B cell (primary cell): ENCODE measurements at regions not wholly inside any gene's neighbourhood (a gene's known extent, or its start where the extent isn't known, plus 50 kb on each side); places are given as distances from the start of the nearest gene placed in this dataset.

ENCODE experiments used
- ATAC-seq: fragments of 200-7000 bp; cut with Tn5 transposase; one replicate; pipeline ENCODE4 v1.10.0; 2021; ENCODE audit warnings: low read depth, mild to moderate bottlenecking, moderate number of reproducible peaks, moderate library complexity
- CTCF ChIA-PET: fragments of 350-600 bp; sonication (Branson Sonifier 250); formaldehyde crosslinking; loops from one replicate; lab custom pipeline; 2021; ENCODE audit warnings: antibody characterized with exemption, inconsistent platforms; lab: Charles Lee
- POLR2A ChIA-PET: fragments of 350-600 bp; sonication (Branson Sonifier 250); formaldehyde crosslinking; loops from one replicate; lab custom pipeline; 2021; ENCODE audit warnings: antibody characterized with exemption; lab: Charles Lee
- DNase-seq: peaks from one replicate; pipeline ENCODE4 v3.0.0; 2013
- H2AFZ ChIP-seq: 2 replicates; pipeline ENCODE4 v1.6.1; 2012; ENCODE audit warnings: mild to moderate bottlenecking, low read depth, low read length; ENCODE audit not compliant: insufficient read depth, poor library complexity, severe bottlenecking
- H3K27ac ChIP-seq, 2 donors: 1 replicate in 1 of 2; 2 replicates in 1 of 2; pipeline ENCODE4 v1.5.1; 2012 to 2013; ENCODE audit warnings: low read length in 2 of 2, mild to moderate bottlenecking in 2 of 2, moderate library complexity in 1 of 2
- H3K27me3 ChIP-seq, 4 experiments: fragments of 200-600 bp in 1 of 4; sonication (generic) in 1 of 4; replicated peaks in 1 of 4; 1 replicate in 2 of 4; 2 replicates in 2 of 4; pipeline versions ENCODE4 v1.6.1 to v1.7.0; 2013 to 2016; ENCODE audit warnings: low read length in 3 of 4, mild to moderate bottlenecking in 2 of 4, mixed read lengths in 1 of 4, moderate library complexity in 1 of 4; ENCODE audit not compliant: insufficient read depth in 4 of 4, control insufficient read depth in 3 of 4; ENCODE audit errors: control extremely low read depth in 1 of 4
- H3K36me3 ChIP-seq, 2 experiments: replicated peaks in 1 of 2; 1 replicate in 1 of 2; 2 replicates in 1 of 2; pipeline versions ENCODE4 v1.6.1 to v1.7.1; 2013; ENCODE audit warnings: low read length in 1 of 2; ENCODE audit not compliant: insufficient read depth in 2 of 2, control insufficient read depth in 1 of 2; ENCODE audit errors: control extremely low read depth in 1 of 2, extremely low read depth in 1 of 2
- H3K4me1 ChIP-seq, 2 donors: fragments of 200-600 bp in 1 of 2; sonication (generic) in 1 of 2; 1 replicate in 1 of 2; 2 replicates in 1 of 2; pipeline versions ENCODE4 v1.5.1 to v1.6.1; 2013 to 2017; ENCODE audit warnings: low read length in 2 of 2; ENCODE audit not compliant: control insufficient read depth in 2 of 2, insufficient read depth in 2 of 2
- H3K4me2 ChIP-seq: replicated peaks from 2 replicates; pipeline ENCODE3; 2012; ENCODE audit warnings: mild to moderate bottlenecking, low read depth, low read length; ENCODE audit not compliant: poor library complexity, severe bottlenecking
- H3K4me3 ChIP-seq, 5 experiments: fragments of 200-600 bp in 1 of 5; sonication (generic) in 1 of 5; 1 replicate in 3 of 5; 2 replicates in 2 of 5; pipeline versions ENCODE4 v1.5.1 to v1.7.0; 2011 to 2016; ENCODE audit warnings: low read length in 4 of 5, mild to moderate bottlenecking in 4 of 5, low read depth in 2 of 5, control low read depth in 1 of 5, moderate library complexity in 1 of 5; ENCODE audit not compliant: insufficient read depth in 1 of 5; ENCODE audit errors: control extremely low read depth in 1 of 5, extremely low read depth in 1 of 5
- H3K79me2 ChIP-seq: fragments of 200-600 bp; sonication (generic); one replicate; pipeline ENCODE4 v1.6.0; 2016; ENCODE audit warnings: low read length; ENCODE audit not compliant: control insufficient read depth, insufficient read depth
- H3K9ac ChIP-seq: fragments of 200-600 bp; sonication (generic); 2 replicates; pipeline ENCODE4 v1.6.1; 2017; ENCODE audit warnings: mild to moderate bottlenecking, low read length, moderate library complexity
- H3K9me3 ChIP-seq, 3 donors: one replicate each; pipeline versions ENCODE4 v1.6.1 to v1.7.1; 2013; ENCODE audit warnings: low read length in 2 of 3; ENCODE audit not compliant: control insufficient read depth in 2 of 3, insufficient read depth in 1 of 3; ENCODE audit errors: control extremely low read depth in 1 of 3
- H4K20me1 ChIP-seq: 2 replicates; pipeline ENCODE4 v1.6.0; 2012; ENCODE audit warnings: mild to moderate bottlenecking, low read length; ENCODE audit not compliant: insufficient read depth, control insufficient read depth, poor library complexity, severe bottlenecking
- H3K27ac Mint-ChIP-seq: one replicate; pipeline ENCODE4 v1.8.0; 2021; ENCODE audit warnings: mixed read lengths
- H3K27me3 Mint-ChIP-seq: one replicate; pipeline ENCODE4 v1.8.0; 2021; ENCODE audit warnings: mixed read lengths
- H3K4me1 Mint-ChIP-seq: one replicate; pipeline ENCODE4 v1.8.0; 2021; ENCODE audit warnings: mixed read lengths
- H3K4me3 Mint-ChIP-seq: one replicate; pipeline ENCODE4 v1.8.0; 2021; ENCODE audit warnings: mixed read lengths
- H3K9me3 Mint-ChIP-seq: one replicate; pipeline ENCODE4 v1.8.0; 2022; ENCODE audit warnings: mixed read lengths; ENCODE audit not compliant: insufficient read depth
- EZH2 ChIP-seq: IDR thresholded peaks from 2 replicates; pipeline ENCODE4 v1.6.1; 2012; ENCODE audit warnings: borderline replicate concordance, low read depth, mild to moderate bottlenecking, moderate library complexity, low read length; ENCODE audit not compliant: insufficient read depth, poor library complexity, severe bottlenecking
- WGBS: methylation state at CpG from one replicate; pipeline ENCODE4 v1.1.5; 2013; ENCODE audit warnings: missing lambda C conversion rate; ENCODE audit not compliant: insufficient coverage; 5-methylcytosine and 5-hydroxymethylcytosine counted together
- intact Hi-C: fragments of 100-400 bp; cut with micrococcal nuclease; formaldehyde crosslinking; loops from one replicate; pipeline ENCODE4 v1.10.0; 2022
- TF ChIP-seq, protein P1 (sequence below): fragments of 200-600 bp; IDR thresholded peaks from one replicate; pipeline ENCODE4 v1.8.0; 2022; ENCODE audit warnings: antibody characterized with exemption, mild to moderate bottlenecking

DNA sequence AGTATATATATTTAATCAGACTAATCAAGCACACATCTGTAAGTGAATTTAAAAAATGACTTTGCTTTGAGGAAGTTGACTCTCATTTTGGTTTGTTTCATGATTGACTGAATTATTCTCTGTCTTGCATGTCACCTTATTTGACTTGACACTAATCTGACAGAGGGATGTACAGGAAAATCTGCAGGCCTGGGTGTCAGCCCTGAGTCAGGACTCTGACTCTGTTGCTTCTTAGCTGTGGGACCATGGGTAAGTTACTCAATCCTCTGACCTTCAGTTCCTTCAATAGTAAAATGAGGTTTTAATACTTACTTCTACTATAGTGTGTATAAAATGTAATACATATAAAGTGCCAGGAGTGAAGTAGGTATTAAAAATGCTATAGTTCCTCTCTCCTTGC is 415.9 kb downstream of the ARHGEF28 start:
- Histone ChIP-seq H3K4me3 (no peak overlapping the region), H3K36me3 (no peaks in the 10 kb centered on the region), H3K79me2 (no peaks in the 10 kb centered on the region), H3K4me2 (no peak overlapping the region), H2AFZ (no peak overlapping the region), H3K9me3 (no peaks in the 10 kb centered on the region), H4K20me1 (no peaks in the 10 kb centered on the region), H3K4me1 (no peaks in the 10 kb centered on the region), H3K9ac (no peak overlapping the region), H3K27ac (no peak overlapping the region), H3K27me3 (no peaks in the 10 kb centered on the region)
- H3K4me3 Mint-ChIP-seq = no peak overlapping the region
- H3K27me3 Mint-ChIP-seq = peaks cover 14% of the 10 kb centered on the region
- DNase-seq = no peak
- H3K4me1 Mint-ChIP-seq = no peaks in the 10 kb centered on the region
- ATAC-seq = no peak
- no peak overlapping the region for H3K27ac Mint-ChIP-seq
- TF ChIP-seq, protein P1, sequence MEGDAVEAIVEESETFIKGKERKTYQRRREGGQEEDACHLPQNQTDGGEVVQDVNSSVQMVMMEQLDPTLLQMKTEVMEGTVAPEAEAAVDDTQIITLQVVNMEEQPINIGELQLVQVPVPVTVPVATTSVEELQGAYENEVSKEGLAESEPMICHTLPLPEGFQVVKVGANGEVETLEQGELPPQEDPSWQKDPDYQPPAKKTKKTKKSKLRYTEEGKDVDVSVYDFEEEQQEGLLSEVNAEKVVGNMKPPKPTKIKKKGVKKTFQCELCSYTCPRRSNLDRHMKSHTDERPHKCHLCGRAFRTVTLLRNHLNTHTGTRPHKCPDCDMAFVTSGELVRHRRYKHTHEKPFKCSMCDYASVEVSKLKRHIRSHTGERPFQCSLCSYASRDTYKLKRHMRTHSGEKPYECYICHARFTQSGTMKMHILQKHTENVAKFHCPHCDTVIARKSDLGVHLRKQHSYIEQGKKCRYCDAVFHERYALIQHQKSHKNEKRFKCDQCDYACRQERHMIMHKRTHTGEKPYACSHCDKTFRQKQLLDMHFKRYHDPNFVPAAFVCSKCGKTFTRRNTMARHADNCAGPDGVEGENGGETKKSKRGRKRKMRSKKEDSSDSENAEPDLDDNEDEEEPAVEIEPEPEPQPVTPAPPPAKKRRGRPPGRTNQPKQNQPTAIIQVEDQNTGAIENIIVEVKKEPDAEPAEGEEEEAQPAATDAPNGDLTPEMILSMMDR = no peak
- TF ChIP-seq EZH2 = no peak
- CTCF ChIA-PET = no interaction called here
- no peaks in the 10 kb centered on the region for H3K9me3 Mint-ChIP-seq
- intact Hi-C loops = no loop called here
- POLR2A ChIA-PET = no interaction called here

DNA sequence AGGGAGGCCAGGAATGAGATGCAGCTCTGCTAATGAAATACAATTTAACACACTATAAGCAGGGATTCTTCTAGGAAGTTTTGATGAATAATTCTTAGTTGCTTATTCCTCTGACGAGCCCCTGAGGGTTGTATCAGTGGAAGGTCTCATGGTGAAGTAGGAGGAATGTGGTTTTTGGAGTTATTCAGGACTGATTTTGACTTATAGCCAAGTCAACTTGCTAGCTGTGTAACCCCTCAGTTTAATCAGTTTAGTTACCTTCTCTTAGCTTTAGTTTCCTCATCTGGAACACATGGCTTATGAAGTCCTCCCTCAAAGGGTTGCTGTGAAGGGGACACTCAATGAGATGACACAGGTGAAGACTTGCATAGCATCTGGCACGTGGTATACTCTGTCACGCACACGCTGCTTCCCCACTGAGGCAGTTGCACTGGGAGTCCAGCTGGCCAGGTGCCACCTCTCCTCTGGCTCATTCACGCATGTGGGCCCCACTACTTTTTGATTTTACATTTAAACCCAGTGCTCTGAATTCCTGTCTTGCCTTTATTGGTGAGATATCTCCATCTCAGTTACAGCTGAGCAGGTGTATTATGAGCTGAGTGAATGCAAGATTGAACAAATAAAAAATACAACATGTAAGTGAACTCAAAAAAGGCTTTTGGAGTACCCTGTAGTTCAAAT is 415.0 kb downstream of the ARHGEF28 start:
- CTCF ChIA-PET = no interaction called here
- no peak overlapping the region for H3K4me3 ChIP-seq
- no peak overlapping the region for H3K4me3 Mint-ChIP-seq
- no peak for TF ChIP-seq EZH2
- TF ChIP-seq, protein P1 = no peak
- no peaks in the 10 kb centered on the region for H3K27me3 ChIP-seq
- no peaks in the 10 kb centered on the region for H3K36me3 ChIP-seq
- intact Hi-C loops = no loop called here
- no peaks in the 10 kb centered on the region for H3K4me1 Mint-ChIP-seq
- H4K20me1 ChIP-seq = no peaks in the 10 kb centered on the region
- no peak overlapping the region for H3K9ac ChIP-seq
- 76% methylated on average over 3 of the region's 5 CpGs for WGBS
- H3K27ac ChIP-seq = no peak overlapping the region
- POLR2A ChIA-PET = no interaction called here
- ATAC-seq = no peak
- H3K79me2 ChIP-seq = no peaks in the 10 kb centered on the region
- no peak overlapping the region for H3K27ac Mint-ChIP-seq
- no peak overlapping the region for H2AFZ ChIP-seq
- H3K4me2 ChIP-seq = no peak overlapping the region
- no peaks in the 10 kb centered on the region for H3K9me3 Mint-ChIP-seq
- no peaks in the 10 kb centered on the region for H3K9me3 ChIP-seq
- no peaks in the 10 kb centered on the region for H3K4me1 ChIP-seq
- no peak for DNase-seq
- peaks cover 12% of the 10 kb centered on the region for H3K27me3 Mint-ChIP-seq
